GM12872 (cell line): ENCODE measurements at regions not wholly inside any gene's neighbourhood (a gene's known extent, or its start where the extent isn't known, plus 50 kb on each side); places are given as distances from the start of the nearest gene placed in this dataset.

Experiments
- CTCF ChIP-seq: IDR thresholded peaks from 3 replicates; pipeline ENCODE4 v1.5.1; 2011; ENCODE audit warnings: low read depth, mild to moderate bottlenecking, low read length, moderate library complexity; ENCODE audit not compliant: insufficient read depth

GRCh38 chr5:10126900-10127299 lies 122.8 kb downstream of the ATPSCKMT start:
- TF ChIP-seq CTCF, result no peak

DNA sequence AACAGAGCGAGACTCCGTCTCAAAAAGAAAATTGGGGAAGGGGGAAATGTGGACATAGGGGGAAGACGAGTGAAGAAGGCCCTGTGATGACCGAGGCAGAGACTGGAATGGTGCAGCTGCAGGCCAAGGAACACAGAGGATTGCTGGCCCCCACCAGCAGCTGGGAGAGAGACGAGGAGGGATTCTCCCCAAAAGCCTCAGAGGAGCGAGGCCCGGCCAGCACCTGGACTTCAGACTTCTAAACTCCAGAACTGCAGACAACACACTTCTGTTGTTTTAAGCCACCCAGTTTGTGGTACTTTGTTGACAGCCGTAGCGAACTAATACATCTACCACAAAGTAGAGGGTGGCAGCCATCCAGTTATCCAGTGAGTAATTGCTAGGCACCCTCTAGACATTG lies 124.6 kb downstream of the ATPSCKMT start:
- no peak for TF ChIP-seq CTCF

GRCh38 chr5:10124287-10124686 lies 125.4 kb downstream of the ATPSCKMT start:
- no peak for TF ChIP-seq CTCF

DNA sequence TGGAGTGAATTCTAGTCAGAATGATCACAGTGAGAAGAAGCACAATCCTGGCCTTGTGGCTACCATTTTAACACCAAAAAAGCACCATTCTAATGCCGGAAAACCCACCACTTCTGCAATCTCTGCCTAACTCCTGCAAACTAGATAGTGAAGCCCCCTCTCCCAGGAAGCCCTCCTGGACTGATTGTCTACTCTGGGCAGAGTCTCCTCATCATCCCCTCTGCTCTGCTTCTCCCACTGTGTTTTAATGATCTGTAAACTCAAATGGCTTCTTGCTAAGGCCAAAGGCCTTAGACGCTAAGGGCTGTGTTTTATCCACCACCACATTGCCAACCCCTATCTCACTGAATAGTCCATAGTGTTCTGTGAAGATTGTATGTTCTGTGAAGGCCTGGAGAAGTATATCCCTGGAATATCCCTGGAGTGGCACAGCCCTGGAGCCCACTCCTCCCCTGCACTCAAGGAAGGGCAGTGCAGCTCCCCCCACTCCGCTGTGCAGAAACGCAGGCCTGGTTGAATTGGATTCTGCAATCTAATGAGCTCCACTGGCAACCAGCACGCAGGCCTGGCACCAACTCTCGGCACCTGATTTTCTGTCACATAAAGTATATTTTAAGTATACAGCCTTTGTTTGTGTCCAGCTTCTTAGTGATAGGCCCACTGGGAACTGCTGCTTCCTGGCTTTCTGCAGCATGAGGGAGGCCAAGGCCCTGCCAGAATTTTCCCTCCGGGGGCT lies 126.3 kb downstream of the ATPSCKMT start:
- no peak for TF ChIP-seq CTCF

DNA sequence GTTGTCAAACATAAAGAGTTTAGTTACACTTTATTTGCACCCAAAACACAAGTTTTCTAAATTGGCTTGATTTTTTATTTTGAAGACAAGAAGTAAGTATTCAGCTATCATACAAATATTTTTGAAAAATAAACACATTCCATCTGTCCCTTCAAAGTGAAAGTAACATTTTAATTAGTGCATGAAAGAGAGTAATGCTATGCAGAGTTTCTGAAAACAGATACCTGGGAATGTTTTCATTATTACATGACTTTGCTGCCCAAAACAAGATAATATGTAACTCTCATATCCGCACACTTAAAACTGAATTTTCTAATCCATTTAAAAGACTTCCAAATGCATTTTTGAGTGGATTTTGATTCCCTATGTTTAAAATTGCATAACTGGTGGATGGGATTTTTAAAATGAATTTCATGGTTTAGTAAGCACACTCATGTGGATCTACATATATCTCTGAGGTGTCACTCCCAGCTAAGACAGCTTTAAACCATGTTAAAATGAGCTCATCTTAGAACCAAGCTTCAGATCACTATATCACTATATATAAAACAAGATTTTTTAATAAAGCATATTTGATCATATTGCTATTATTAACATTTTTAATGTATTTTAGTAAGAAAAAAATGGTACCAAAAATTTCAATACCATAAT lies 127.5 kb downstream of the ATPSCKMT start:
- no peak for TF ChIP-seq CTCF

GRCh38 chr5:10120934-10121333 lies 128.8 kb downstream of the ATPSCKMT start:
- no peak for TF ChIP-seq CTCF

GRCh38 chr5:10118150-10118549 lies 131.5 kb downstream of the ATPSCKMT start:
- TF ChIP-seq CTCF, result no peak
